ENCODE measurements at regions not wholly inside any gene's neighbourhood (a gene's known extent, or its start where the extent isn't known, plus 50 kb on each side); places are given as distances from the start of the nearest gene placed in this dataset.

- intact Hi-C loops (cut with micrococcal nuclease) = no loop called here
- Histone ChIP-seq H3K27ac (ENCODE audit: insufficient read depth, low read depth, low read length) (no peak overlapping the region), H3K4me2 (ENCODE audit: insufficient read depth, low read length) (no peak overlapping the region)
Measured at GRCh38 chr5:38766151-38766550, 79.7 kb upstream of the OSMR start.

More at GRCh38 chr5:38766151-38766550, 79.7 kb upstream of the OSMR start:
- no peak for DNase-seq (ENCODE audit: low read depth, low spot score)
- no peak for FAIRE-seq
- H3K9me1 ChIP-seq (replicated peaks; ENCODE audit: control insufficient read depth, extremely low read depth, insufficient read depth, low read length) = no peaks in the 10 kb centered on the region
- dilution Hi-C loops (cut with MboI; ENCODE audit: extremely low pct_ligation_motif_present, low sequenced_read_pairs) = no loop called here
- POLR2A ChIA-PET = no interaction called here
- no peaks in the 10 kb centered on the region for H3K9me3 ChIP-seq (replicated peaks; ENCODE audit: control insufficient read depth, insufficient read depth, low read length)
- H3K4me3 ChIP-seq (replicated peaks in 1 of 3; ENCODE audit: insufficient read depth in 1 of 3, low read depth in 1 of 3, low read length in 3 of 3) = no peak overlapping the region
- H3K4me1 ChIP-seq (ENCODE audit: control insufficient read depth, extremely low read depth, insufficient read depth, low read length) = no peaks in the 10 kb centered on the region
- BruUV-seq (replicated peaks) = no TSS peak
- H2AFZ ChIP-seq (ENCODE audit: low read depth, low read length) = no peak overlapping the region
- H3K36me3 ChIP-seq (ENCODE audit: control insufficient read depth in 2 of 2, extremely low read depth in 1 of 2, insufficient read depth in 2 of 2, low read length in 2 of 2) = no peaks in the 10 kb centered on the region
- TF ChIP-seq FOS (IDR thresholded peaks at IDR 0.05; ENCODE audit: borderline replicate concordance, insufficient read depth, low read length) = no peak
- TF ChIP-seq JUN (IDR thresholded peaks at IDR 0.05; ENCODE audit: borderline replicate concordance, insufficient read depth, insufficient read length, low read depth) = no peak
- no peak for TF ChIP-seq MYC (IDR thresholded peaks at IDR 0.05; ENCODE audit: low read depth, low read length)
- no peak for TF ChIP-seq MAX (IDR thresholded peaks at IDR 0.05; ENCODE audit: insufficient read depth, insufficient read length)
- no peak for TF ChIP-seq POLR2AphosphoS5 (IDR thresholded peaks at IDR 0.05; ENCODE audit: insufficient read depth, low read depth, low read length)
- TF ChIP-seq GATA2 (IDR thresholded peaks at IDR 0.05; ENCODE audit: insufficient read depth, insufficient read length, low read depth, low read length) = no peak
- no peak for TF ChIP-seq EZH2 (IDR thresholded peaks at IDR 0.05; ENCODE audit: borderline replicate concordance, low read depth, low read length, severe bottlenecking)
- no peak for TF ChIP-seq CTCF (IDR thresholded peaks at IDR 0.05; ENCODE audit: extremely low read depth in 1 of 2, insufficient read depth in 1 of 2, low read depth in 1 of 2, low read length in 2 of 2)
- no peak for TF ChIP-seq POLR2A (IDR thresholded peaks at IDR 0.05; ENCODE audit: low read depth, low read length)
- H4K20me1 ChIP-seq (replicated peaks; ENCODE audit: control insufficient read depth, extremely low read depth, insufficient read depth, low read length) = no peaks in the 10 kb centered on the region
- H3K79me2 ChIP-seq (ENCODE audit: control insufficient read depth, insufficient read depth, low read length) = no peaks in the 10 kb centered on the region
- H3K27me3 ChIP-seq (ENCODE audit: control insufficient read depth in 2 of 2, insufficient read depth in 2 of 2, low read length in 2 of 2) = peaks cover 4 to 6% of the 10 kb centered on the region in 2 experiments
- H3K9ac ChIP-seq (replicated peaks; ENCODE audit: extremely low read depth, insufficient read depth, low read length) = no peak overlapping the region
- CTCF ChIA-PET = no interaction called here
